ENCODE measurements at regions not wholly inside any gene's neighbourhood (a gene's known extent, or its start where the extent isn't known, plus 50 kb on each side); places are given as distances from the start of the nearest gene placed in this dataset.

DNA sequence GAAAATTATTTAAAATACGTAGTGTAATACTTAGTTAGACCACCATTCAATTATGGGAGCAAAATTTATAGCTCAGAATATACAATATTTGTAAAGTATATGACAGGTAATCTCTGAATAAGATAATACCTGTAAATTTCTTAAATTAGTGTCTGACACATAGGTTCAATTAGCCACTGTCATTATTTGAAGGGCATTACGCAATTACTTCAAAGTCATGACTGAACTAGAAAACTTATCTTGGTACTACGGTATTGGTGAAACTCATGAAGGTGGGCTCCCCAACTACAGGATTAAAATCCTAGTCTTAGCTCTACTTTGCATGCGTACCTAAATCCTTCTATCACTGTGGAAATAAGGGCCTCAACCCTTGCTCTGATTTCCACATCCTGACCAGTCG lies 860.7 kb downstream of the PCDH19 start:
- no peak for FAIRE-seq
- H3K4me1 ChIP-seq = no peaks in the 10 kb centered on the region
- no peak for TF ChIP-seq TFCP2L1 (CRISPR knock-in tag; IDR thresholded peaks at IDR 0.05)
- TF ChIP-seq CEBPB (IDR thresholded peaks at IDR 0.05) = no peak
- no peak for TF ChIP-seq NR3C1 (IDR thresholded peaks at IDR 0.05)
- no peak for TF ChIP-seq EP300 (IDR thresholded peaks at IDR 0.05)
- TF ChIP-seq RARB (CRISPR knock-in tag; IDR thresholded peaks at IDR 0.05) = no peak
- TF ChIP-seq, protein P1, sequence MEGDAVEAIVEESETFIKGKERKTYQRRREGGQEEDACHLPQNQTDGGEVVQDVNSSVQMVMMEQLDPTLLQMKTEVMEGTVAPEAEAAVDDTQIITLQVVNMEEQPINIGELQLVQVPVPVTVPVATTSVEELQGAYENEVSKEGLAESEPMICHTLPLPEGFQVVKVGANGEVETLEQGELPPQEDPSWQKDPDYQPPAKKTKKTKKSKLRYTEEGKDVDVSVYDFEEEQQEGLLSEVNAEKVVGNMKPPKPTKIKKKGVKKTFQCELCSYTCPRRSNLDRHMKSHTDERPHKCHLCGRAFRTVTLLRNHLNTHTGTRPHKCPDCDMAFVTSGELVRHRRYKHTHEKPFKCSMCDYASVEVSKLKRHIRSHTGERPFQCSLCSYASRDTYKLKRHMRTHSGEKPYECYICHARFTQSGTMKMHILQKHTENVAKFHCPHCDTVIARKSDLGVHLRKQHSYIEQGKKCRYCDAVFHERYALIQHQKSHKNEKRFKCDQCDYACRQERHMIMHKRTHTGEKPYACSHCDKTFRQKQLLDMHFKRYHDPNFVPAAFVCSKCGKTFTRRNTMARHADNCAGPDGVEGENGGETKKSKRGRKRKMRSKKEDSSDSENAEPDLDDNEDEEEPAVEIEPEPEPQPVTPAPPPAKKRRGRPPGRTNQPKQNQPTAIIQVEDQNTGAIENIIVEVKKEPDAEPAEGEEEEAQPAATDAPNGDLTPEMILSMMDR (IDR thresholded peaks at IDR 0.05) = no peak
- no peak for TF ChIP-seq FOXS1 (CRISPR knock-in tag; IDR thresholded peaks at IDR 0.05)
- no peak for TF ChIP-seq FOSL2 (IDR thresholded peaks at IDR 0.05)
- TF ChIP-seq FOSL2 (CRISPR knock-in tag; IDR thresholded peaks at IDR 0.05) = no peak
- ChIA-PET CTCF (no interaction called here), POLR2A (no interaction called here)
- no peaks in the 10 kb centered on the region for H3K9me3 ChIP-seq
- H3K27ac ChIP-seq = no peak overlapping the region
- no peak for DNase-seq (ENCODE audit: low read depth in 1 of 2, low spot score in 1 of 2)
- WGBS (ENCODE audit: missing lambda C conversion rate) = 14% methylated on average over 5 of the region's 5 CpGs
- no peak overlapping the region for H3K4me2 ChIP-seq
- ATAC-seq = no peak
- no peak overlapping the region for H3K4me3 ChIP-seq

DNA sequence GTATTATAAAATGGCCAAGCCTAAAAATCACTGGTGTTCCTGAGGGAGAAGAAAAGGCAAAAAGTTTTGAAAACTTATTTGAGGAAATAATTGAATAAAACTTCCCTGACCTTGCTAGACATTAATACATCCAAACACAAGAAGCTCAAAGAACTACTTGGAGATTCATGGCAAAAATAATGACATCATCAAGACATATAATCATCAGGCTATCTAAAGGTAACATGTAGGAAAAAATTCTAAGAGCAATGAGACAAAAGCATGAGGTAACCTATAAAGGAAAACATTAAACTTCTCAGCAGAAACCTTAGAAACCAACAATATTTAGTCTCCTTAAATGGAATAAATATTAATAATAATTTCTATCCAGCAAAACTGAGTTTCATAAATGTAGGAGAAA lies 887.6 kb downstream of the PCDH19 start:
- POLR2A ChIA-PET = no interaction called here
- no peaks in the 10 kb centered on the region for H3K9me3 ChIP-seq
- no peak for FAIRE-seq
- H3K27ac ChIP-seq = no peak overlapping the region
- TF ChIP-seq, protein P2, sequence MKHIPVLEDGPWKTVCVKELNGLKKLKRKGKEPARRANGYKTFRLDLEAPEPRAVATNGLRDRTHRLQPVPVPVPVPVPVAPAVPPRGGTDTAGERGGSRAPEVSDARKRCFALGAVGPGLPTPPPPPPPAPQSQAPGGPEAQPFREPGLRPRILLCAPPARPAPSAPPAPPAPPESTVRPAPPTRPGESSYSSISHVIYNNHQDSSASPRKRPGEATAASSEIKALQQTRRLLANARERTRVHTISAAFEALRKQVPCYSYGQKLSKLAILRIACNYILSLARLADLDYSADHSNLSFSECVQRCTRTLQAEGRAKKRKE (CRISPR knock-in tag; IDR thresholded peaks at IDR 0.05; ENCODE audit: low read depth) = no peak
- no peak for TF ChIP-seq HDAC2 (IDR thresholded peaks at IDR 0.05)
- TF ChIP-seq, protein P3, sequence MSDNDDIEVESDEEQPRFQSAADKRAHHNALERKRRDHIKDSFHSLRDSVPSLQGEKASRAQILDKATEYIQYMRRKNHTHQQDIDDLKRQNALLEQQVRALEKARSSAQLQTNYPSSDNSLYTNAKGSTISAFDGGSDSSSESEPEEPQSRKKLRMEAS (IDR thresholded peaks at IDR 0.05) = no peak
- no peak for TF ChIP-seq EHF (CRISPR knock-in tag; IDR thresholded peaks at IDR 0.05)
- TF ChIP-seq, protein P4, sequence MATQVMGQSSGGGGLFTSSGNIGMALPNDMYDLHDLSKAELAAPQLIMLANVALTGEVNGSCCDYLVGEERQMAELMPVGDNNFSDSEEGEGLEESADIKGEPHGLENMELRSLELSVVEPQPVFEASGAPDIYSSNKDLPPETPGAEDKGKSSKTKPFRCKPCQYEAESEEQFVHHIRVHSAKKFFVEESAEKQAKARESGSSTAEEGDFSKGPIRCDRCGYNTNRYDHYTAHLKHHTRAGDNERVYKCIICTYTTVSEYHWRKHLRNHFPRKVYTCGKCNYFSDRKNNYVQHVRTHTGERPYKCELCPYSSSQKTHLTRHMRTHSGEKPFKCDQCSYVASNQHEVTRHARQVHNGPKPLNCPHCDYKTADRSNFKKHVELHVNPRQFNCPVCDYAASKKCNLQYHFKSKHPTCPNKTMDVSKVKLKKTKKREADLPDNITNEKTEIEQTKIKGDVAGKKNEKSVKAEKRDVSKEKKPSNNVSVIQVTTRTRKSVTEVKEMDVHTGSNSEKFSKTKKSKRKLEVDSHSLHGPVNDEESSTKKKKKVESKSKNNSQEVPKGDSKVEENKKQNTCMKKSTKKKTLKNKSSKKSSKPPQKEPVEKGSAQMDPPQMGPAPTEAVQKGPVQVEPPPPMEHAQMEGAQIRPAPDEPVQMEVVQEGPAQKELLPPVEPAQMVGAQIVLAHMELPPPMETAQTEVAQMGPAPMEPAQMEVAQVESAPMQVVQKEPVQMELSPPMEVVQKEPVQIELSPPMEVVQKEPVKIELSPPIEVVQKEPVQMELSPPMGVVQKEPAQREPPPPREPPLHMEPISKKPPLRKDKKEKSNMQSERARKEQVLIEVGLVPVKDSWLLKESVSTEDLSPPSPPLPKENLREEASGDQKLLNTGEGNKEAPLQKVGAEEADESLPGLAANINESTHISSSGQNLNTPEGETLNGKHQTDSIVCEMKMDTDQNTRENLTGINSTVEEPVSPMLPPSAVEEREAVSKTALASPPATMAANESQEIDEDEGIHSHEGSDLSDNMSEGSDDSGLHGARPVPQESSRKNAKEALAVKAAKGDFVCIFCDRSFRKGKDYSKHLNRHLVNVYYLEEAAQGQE (IDR thresholded peaks at IDR 0.05) = no peak
- no peak for TF ChIP-seq MYC (IDR thresholded peaks at IDR 0.05; ENCODE audit: borderline replicate concordance, low read length)
- TF ChIP-seq, protein P5, sequence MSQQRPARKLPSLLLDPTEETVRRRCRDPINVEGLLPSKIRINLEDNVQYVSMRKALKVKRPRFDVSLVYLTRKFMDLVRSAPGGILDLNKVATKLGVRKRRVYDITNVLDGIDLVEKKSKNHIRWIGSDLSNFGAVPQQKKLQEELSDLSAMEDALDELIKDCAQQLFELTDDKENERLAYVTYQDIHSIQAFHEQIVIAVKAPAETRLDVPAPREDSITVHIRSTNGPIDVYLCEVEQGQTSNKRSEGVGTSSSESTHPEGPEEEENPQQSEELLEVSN (IDR thresholded peaks at IDR 0.05; ENCODE audit: borderline replicate concordance, low read depth) = no peak
- TF ChIP-seq EHMT2 (IDR thresholded peaks at IDR 0.05; ENCODE audit: low read depth) = no peak
- TF ChIP-seq, protein P6, sequence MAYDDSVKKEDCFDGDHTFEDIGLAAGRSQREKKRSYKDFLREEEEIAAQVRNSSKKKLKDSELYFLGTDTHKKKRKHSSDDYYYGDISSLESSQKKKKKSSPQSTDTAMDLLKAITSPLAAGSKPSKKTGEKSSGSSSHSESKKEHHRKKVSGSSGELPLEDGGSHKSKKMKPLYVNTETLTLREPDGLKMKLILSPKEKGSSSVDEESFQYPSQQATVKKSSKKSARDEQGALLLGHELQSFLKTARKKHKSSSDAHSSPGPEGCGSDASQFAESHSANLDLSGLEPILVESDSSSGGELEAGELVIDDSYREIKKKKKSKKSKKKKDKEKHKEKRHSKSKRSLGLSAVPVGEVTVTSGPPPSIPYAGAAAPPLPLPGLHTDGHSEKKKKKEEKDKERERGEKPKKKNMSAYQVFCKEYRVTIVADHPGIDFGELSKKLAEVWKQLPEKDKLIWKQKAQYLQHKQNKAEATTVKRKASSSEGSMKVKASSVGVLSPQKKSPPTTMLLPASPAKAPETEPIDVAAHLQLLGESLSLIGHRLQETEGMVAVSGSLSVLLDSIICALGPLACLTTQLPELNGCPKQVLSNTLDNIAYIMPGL (CRISPR knock-in tag; IDR thresholded peaks at IDR 0.05; ENCODE audit: borderline replicate concordance) = no peak
- TF ChIP-seq CHD2 (IDR thresholded peaks at IDR 0.05; ENCODE audit: low read length, partially characterized antibody) = no peak
- no peak for TF ChIP-seq RFX5 (IDR thresholded peaks at IDR 0.05)
- no peak for TF ChIP-seq HOXA7 (CRISPR knock-in tag; IDR thresholded peaks at IDR 0.05)
- TF ChIP-seq BHLHE40 (IDR thresholded peaks at IDR 0.05; ENCODE audit: low read depth, low read length) = no peak
- H3K4me2 ChIP-seq = no peak overlapping the region
- no peak overlapping the region for H3K4me3 ChIP-seq
- CTCF ChIA-PET = no interaction called here
- no peak for ATAC-seq
- DNase-seq (ENCODE audit: low read depth in 1 of 2, low spot score in 1 of 2) = no peak
- H3K4me1 ChIP-seq = no peaks in the 10 kb centered on the region

Measured in A549 (cell line).